ENCODE measurements at regions not wholly inside any gene's neighbourhood (a gene's known extent, or its start where the extent isn't known, plus 50 kb on each side); places are given as distances from the start of the nearest gene placed in this dataset.

DNA sequence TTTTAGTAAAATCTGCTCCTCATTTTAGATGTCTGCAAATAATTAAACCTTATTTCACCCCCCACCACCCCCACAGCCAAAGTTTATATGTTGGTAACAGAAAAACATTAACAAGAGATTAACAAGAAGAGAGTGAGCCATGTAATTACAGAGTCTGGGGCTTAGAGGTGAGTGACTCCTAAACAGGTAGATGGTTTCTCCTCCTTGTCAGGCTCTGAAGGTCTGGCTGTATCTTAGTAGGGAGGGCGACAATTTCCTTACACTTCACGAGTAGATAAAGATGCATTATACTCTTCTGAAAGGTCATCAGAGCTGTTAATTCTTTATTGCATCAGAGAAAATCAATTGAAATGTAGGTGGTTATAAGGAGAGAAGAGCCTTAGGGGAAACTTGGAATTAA, 171.8 kb upstream of the ANKRD50 start:
- no peak for DNase-seq
- Histone ChIP-seq H2AFZ (ENCODE audit: low read length) (no peak overlapping the region), H3K27ac (ENCODE audit: low read length) (no peak overlapping the region), H3K4me3 (ENCODE audit: low read length) (no peak overlapping the region), H3K4me2 (ENCODE audit: low read depth, low read length) (no peak overlapping the region), H3K36me3 (replicated peaks; ENCODE audit: insufficient read depth, low read length) (no peaks in the 10 kb centered on the region), H3K27me3 (replicated peaks; ENCODE audit: insufficient read depth, low read length) (no peaks in the 10 kb centered on the region), H3F3A (ENCODE audit: insufficient read depth, low read length) (no peaks in the 10 kb centered on the region), H3K9ac (ENCODE audit: low read length) (no peak overlapping the region), H3K9me2 (replicated peaks; ENCODE audit: insufficient read depth, low read length) (no peaks in the 10 kb centered on the region), H3K79me2 (ENCODE audit: low read length) (no peaks in the 10 kb centered on the region), H3K4me1 (ENCODE audit: low read length) (no peaks in the 10 kb centered on the region), H3K9me3 (replicated peaks; ENCODE audit: insufficient read depth, low read length) (no peaks in the 10 kb centered on the region), H4K20me1 (ENCODE audit: insufficient read depth, low read length) (no peaks in the 10 kb centered on the region; the same call in 1 of the 2 replicates)
- TF ChIP-seq EZH2phosphoT487 (IDR thresholded peaks at IDR 0.05; ENCODE audit: low read length) (no peak), EZH2 (optimal IDR thresholded peaks at IDR 0.05; ENCODE audit: low read depth, low read length) (no peak)
- TF ChIP-seq, protein P1, sequence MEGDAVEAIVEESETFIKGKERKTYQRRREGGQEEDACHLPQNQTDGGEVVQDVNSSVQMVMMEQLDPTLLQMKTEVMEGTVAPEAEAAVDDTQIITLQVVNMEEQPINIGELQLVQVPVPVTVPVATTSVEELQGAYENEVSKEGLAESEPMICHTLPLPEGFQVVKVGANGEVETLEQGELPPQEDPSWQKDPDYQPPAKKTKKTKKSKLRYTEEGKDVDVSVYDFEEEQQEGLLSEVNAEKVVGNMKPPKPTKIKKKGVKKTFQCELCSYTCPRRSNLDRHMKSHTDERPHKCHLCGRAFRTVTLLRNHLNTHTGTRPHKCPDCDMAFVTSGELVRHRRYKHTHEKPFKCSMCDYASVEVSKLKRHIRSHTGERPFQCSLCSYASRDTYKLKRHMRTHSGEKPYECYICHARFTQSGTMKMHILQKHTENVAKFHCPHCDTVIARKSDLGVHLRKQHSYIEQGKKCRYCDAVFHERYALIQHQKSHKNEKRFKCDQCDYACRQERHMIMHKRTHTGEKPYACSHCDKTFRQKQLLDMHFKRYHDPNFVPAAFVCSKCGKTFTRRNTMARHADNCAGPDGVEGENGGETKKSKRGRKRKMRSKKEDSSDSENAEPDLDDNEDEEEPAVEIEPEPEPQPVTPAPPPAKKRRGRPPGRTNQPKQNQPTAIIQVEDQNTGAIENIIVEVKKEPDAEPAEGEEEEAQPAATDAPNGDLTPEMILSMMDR (IDR thresholded peaks at IDR 0.05; ENCODE audit: low read length): no peak

DNA sequence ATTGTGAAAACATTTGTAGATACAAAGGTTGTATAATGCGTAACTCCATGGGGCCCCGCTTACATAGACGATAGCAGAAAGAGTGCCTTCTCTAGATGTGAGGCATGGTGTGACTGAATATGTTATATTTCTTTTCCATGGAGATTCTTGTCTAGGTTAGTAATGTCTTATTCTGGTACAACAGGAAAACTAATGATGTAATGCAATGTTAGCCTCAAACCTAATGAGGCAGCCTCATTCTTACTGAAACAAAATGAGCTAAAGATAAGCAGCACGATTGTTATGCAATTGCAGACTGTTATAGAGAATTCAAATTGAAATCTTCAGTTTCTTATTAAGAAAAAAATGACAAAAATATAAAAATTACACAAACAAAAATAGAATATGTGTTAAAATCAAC, 171.1 kb upstream of the ANKRD50 start:
- no peak overlapping the region for H3K9ac ChIP-seq (ENCODE audit: low read length)
- H2AFZ ChIP-seq (ENCODE audit: low read length): no peak overlapping the region
- no peak for DNase-seq
- no peaks in the 10 kb centered on the region for H3K79me2 ChIP-seq (ENCODE audit: low read length)
- H3K4me3 ChIP-seq (ENCODE audit: low read length): no peak overlapping the region
- no peak overlapping the region for H3K4me2 ChIP-seq (ENCODE audit: low read depth, low read length)
- no peaks in the 10 kb centered on the region for H3K4me1 ChIP-seq (ENCODE audit: low read length)
- no peak overlapping the region for H3K27ac ChIP-seq (ENCODE audit: low read length)
- no peaks in the 10 kb centered on the region; the same call in 1 of the 2 replicates for H4K20me1 ChIP-seq (ENCODE audit: insufficient read depth, low read length)
- no peaks in the 10 kb centered on the region for H3K9me2 ChIP-seq (replicated peaks; ENCODE audit: insufficient read depth, low read length)
- no peaks in the 10 kb centered on the region for H3K27me3 ChIP-seq (replicated peaks; ENCODE audit: insufficient read depth, low read length)
- TF ChIP-seq EZH2 (optimal IDR thresholded peaks at IDR 0.05; ENCODE audit: low read depth, low read length) (no peak), EZH2phosphoT487 (IDR thresholded peaks at IDR 0.05; ENCODE audit: low read length) (no peak)
- TF ChIP-seq, protein P1 (IDR thresholded peaks at IDR 0.05; ENCODE audit: low read length): no peak
- no peaks in the 10 kb centered on the region for H3K9me3 ChIP-seq (replicated peaks; ENCODE audit: insufficient read depth, low read length)
- H3F3A ChIP-seq (ENCODE audit: insufficient read depth, low read length): no peaks in the 10 kb centered on the region
- H3K36me3 ChIP-seq (replicated peaks; ENCODE audit: insufficient read depth, low read length): no peaks in the 10 kb centered on the region

DNA sequence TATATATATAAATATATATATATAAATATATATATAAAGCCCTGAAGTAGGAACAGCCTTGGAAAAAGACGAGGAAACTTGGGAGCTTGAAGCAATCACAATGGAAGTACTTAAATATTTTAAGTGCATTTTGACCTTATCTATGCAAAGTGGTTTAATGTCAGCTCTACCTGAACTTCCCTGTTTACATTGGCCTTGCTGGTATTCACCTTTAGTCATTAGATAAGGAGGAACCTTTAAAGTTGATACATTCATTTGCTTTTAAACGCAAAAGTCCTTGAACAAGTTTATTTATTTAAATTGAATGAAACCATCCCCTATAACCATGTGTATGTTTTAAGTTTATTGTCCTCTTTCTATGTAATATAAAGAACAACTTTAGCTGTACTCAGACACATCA, 166.7 kb upstream of the ANKRD50 start:
- no peak for DNase-seq
- H3K9me2 ChIP-seq (replicated peaks; ENCODE audit: insufficient read depth, low read length): no peaks in the 10 kb centered on the region
- H3K4me1 ChIP-seq (ENCODE audit: low read length): no peaks in the 10 kb centered on the region
- H3K9me3 ChIP-seq (replicated peaks; ENCODE audit: insufficient read depth, low read length): no peaks in the 10 kb centered on the region
- H2AFZ ChIP-seq (ENCODE audit: low read length): no peak overlapping the region
- no peaks in the 10 kb centered on the region for H3K36me3 ChIP-seq (replicated peaks; ENCODE audit: insufficient read depth, low read length)
- TF ChIP-seq, protein P1 (IDR thresholded peaks at IDR 0.05; ENCODE audit: low read length): no peak
- no peak for TF ChIP-seq EZH2phosphoT487 (IDR thresholded peaks at IDR 0.05; ENCODE audit: low read length)
- no peak for TF ChIP-seq EZH2 (optimal IDR thresholded peaks at IDR 0.05; ENCODE audit: low read depth, low read length)
- no peaks in the 10 kb centered on the region for H3K79me2 ChIP-seq (ENCODE audit: low read length)
- no peaks in the 10 kb centered on the region for H3F3A ChIP-seq (ENCODE audit: insufficient read depth, low read length)
- H3K27me3 ChIP-seq (replicated peaks; ENCODE audit: insufficient read depth, low read length): no peaks in the 10 kb centered on the region
- no peak overlapping the region for H3K27ac ChIP-seq (ENCODE audit: low read length)
- no peaks in the 10 kb centered on the region for H4K20me1 ChIP-seq (ENCODE audit: insufficient read depth, low read length)
- no peak overlapping the region for H3K9ac ChIP-seq (ENCODE audit: low read length)
- H3K4me3 ChIP-seq (ENCODE audit: low read length): no peak overlapping the region
- no peak overlapping the region for H3K4me2 ChIP-seq (ENCODE audit: low read depth, low read length)
